ENCODE measurements at regions not wholly inside any gene's neighbourhood (a gene's known extent, or its start where the extent isn't known, plus 50 kb on each side); places are given as distances from the start of the nearest gene placed in this dataset.

DNA sequence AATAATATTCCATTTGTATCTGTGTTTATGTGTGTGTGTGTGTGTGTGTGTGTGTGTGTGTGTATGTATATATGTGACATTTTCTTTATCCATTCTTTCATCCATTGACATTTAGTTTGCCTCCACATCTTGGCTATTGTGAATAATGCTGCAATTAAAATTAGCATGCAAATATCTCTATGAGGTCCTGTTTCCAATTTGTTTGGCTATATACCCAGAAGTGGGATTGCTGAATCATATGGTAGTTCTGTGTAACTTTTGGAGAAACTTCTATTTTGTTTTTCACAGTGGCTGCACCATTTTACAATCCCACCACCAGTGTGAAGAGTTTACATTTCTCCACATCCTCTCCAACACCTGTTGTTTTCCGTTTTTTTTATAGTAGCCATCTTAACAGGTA, 53.1 kb downstream of the CH25H start:
- Mint-ChIP-seq H3K9me3 (ENCODE audit: low read depth) (peaks cover 1% of the 10 kb centered on the region), H3K27me3 (peaks cover 30% of the 10 kb centered on the region), H3K4me3 (no peak overlapping the region), H3K4me1 (peaks cover 9% of the 10 kb centered on the region), H3K36me3 (peaks cover 3% of the 10 kb centered on the region), H3K27ac (no peak overlapping the region)
- no peak for ATAC-seq
- no peak for DNase-seq
- CTCF ChIA-PET, result no interaction called here

- Mint-ChIP-seq H3K27ac (no peak overlapping the region), H3K36me3 (peaks cover 8% of the 10 kb centered on the region), H3K27me3 (peaks cover 27% of the 10 kb centered on the region), H3K4me1 (peaks cover 2% of the 10 kb centered on the region), H3K9me3 (ENCODE audit: low read depth) (peaks cover 10% of the 10 kb centered on the region), H3K4me3 (no peak overlapping the region)
- CTCF ChIA-PET, result no interaction called here
- DNase-seq (no peak), ATAC-seq (no peak)
These were observed 54.0 kb downstream of the CH25H start for GRCh38 chr10:89153116-89153515.

- no peak for ATAC-seq
- Mint-ChIP-seq H3K4me1 (peaks cover 2% of the 10 kb centered on the region), H3K36me3 (peaks cover 9% of the 10 kb centered on the region), H3K27ac (no peak overlapping the region), H3K27me3 (peaks cover 26% of the 10 kb centered on the region), H3K4me3 (no peak overlapping the region), H3K9me3 (ENCODE audit: low read depth) (peaks cover 10% of the 10 kb centered on the region)
- DNase-seq, result no peak
- CTCF ChIA-PET, result interaction anchor here (1.4 kb wide), 1 partner anchor 12 kb away, joined by 4 read pairs; no protein-coding TSS in a partner anchor
These were observed 55.3 kb downstream of the CH25H start for GRCh38 chr10:89151857-89152256.

- Mint-ChIP-seq H3K9me3 (ENCODE audit: low read depth) (peaks cover 10% of the 10 kb centered on the region), H3K4me1 (peaks cover 16% of the 10 kb centered on the region), H3K27ac (no peak overlapping the region), H3K36me3 (peaks cover 8% of the 10 kb centered on the region), H3K27me3 (peaks cover 3% of the 10 kb centered on the region), H3K4me3 (no peak overlapping the region)
- DNase-seq (no peak), ATAC-seq (no peak)
- CTCF ChIA-PET, result no interaction called here
These were observed 59.1 kb downstream of the CH25H start for GRCh38 chr10:89148061-89148460.

DNA sequence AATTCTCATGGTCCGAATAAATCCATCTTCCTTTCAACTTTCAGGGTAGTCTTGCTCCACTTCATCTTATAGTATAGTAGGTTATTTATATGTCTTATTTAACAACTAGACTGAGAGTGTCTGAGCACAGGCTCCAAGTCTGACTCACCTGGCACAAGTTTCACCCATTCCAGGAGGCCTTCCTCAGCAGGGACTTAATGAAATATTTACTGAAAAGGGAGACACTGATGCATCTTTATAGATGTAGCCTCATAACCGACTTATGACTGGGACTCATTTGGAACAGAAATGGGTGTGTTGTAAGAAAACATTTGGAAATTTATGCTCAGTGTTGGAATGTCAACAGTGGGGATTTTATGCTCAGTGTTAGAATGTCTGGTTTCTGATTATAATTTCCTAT, 59.9 kb downstream of the CH25H start:
- ATAC-seq, result no peak
- Mint-ChIP-seq H3K36me3 (peaks cover 8% of the 10 kb centered on the region), H3K9me3 (ENCODE audit: low read depth) (peaks cover 10% of the 10 kb centered on the region), H3K27me3 (peaks cover 3% of the 10 kb centered on the region), H3K4me3 (no peak overlapping the region), H3K27ac (no peak overlapping the region), H3K4me1 (peaks cover 20% of the 10 kb centered on the region)
- DNase-seq, result no peak
- CTCF ChIA-PET, result no interaction called here

DNA sequence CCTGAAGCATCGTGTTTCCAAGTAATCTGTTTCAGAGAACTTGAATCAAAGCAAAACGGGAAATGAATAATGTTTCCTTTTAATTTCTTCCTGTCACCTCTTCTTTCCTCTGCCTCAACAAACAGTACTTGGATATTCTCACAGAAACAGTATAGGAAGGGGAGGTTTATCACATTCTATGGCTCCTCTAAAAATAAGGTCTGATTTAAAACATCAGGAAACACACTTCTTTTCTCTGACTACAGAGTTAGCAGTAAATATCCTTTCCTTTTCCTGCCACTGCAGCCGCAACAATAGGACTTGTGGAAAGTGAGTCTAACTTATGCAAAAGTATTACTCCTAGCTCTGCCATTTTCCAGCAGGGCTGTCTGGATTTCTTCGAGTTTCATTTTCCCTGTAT, 62.3 kb downstream of the CH25H start:
- CTCF ChIA-PET, result interaction anchor here (0.5 to 1.4 kb wide), 3 partner anchors 9 to 1996 kb away, joined by 3 read pairs; no protein-coding TSS in a partner anchor

DNA sequence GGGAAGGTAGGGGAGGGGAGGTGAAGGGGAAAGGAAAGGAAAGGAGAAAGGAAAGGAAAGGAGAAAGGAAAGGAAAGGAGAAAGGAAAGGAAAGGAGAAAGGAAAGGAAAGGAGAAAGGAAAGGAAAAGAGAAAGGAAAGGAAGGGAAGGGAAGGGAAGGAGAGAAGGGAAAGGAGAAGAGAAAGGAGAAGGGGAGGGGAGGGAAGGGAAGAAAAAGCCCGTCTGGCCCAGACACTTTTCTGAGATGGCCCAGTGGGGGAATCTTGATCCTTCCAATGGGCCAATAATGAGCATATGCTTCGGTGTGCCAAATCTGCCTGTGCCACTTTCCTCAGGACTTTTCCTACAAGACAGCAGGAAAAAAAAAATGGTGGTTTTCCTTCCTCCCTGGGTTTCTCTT, 64.5 kb downstream of the CH25H start:
- DNase-seq (no peak), ATAC-seq (no peak)
- Mint-ChIP-seq H3K4me3 (no peak overlapping the region), H3K36me3 (peaks cover under 1% of the 10 kb centered on the region), H3K27ac (no peak overlapping the region), H3K27me3 (no peaks in the 10 kb centered on the region), H3K9me3 (ENCODE audit: low read depth) (no peaks in the 10 kb centered on the region), H3K4me1 (peaks cover 24% of the 10 kb centered on the region)
- CTCF ChIA-PET, result no interaction called here

More for the DNA sequence above, 62.3 kb downstream of the CH25H start:
- H3K9me3 Mint-ChIP-seq (ENCODE audit: low read depth), result peaks cover 10% of the 10 kb centered on the region
- ATAC-seq (no peak), DNase-seq (no peak)
- no peak overlapping the region for H3K4me3 Mint-ChIP-seq
- peaks cover 8% of the 10 kb centered on the region for H3K36me3 Mint-ChIP-seq
- H3K4me1 Mint-ChIP-seq, result peaks cover 20% of the 10 kb centered on the region
- no peak overlapping the region for H3K27ac Mint-ChIP-seq
- no peaks in the 10 kb centered on the region for H3K27me3 Mint-ChIP-seq

DNA sequence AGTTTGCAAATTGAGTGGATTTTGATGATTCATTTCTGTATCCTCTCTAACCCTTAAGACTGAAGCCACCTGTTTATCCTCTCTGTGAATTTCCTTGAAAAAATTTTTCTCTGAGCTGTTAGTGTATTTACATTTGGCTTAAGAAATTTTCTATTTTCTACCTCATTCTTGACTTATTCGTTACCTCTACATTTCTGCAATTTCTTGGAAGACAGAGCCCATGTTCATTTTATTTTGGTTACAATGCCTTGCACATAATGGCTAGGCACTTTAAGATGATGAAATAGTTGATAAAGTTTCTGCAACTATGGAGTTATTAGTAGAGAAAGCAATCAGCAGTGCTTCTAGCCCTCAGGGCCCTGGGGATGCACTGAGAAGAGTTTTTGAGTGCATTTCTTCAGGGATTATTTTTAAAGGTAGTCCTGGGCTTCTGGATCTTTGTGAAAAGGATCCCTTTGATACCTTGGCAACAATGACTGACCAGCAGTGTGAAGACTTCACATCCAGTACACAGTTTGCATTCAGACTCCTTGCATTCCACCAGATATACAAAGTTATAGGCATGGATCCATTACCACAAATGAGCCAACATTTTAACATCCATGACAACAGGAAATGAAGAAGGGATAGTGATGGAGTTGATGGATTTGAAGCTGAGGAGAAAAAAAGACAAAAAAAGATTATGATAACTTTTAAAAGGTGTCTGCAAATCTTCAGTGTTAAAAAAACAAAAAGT, 68.2 kb downstream of the CH25H start:
- no peak for ATAC-seq
- H3K4me3 Mint-ChIP-seq, result no peak overlapping the region
- no peaks in the 10 kb centered on the region for H3K27me3 Mint-ChIP-seq
- no peak overlapping the region for H3K27ac Mint-ChIP-seq
- no peaks in the 10 kb centered on the region for H3K36me3 Mint-ChIP-seq
- CTCF ChIA-PET, result no interaction called here
- no peaks in the 10 kb centered on the region for H3K9me3 Mint-ChIP-seq (ENCODE audit: low read depth)
- H3K4me1 Mint-ChIP-seq, result peaks cover 15% of the 10 kb centered on the region
- no peak for DNase-seq

GRCh38 chr10:89134963-89135362, 72.2 kb downstream of the CH25H start:
- Mint-ChIP-seq H3K4me1 (peaks cover 3% of the 10 kb centered on the region), H3K4me3 (no peak overlapping the region), H3K27me3 (peaks cover 9% of the 10 kb centered on the region), H3K27ac (no peak overlapping the region), H3K9me3 (ENCODE audit: low read depth) (no peaks in the 10 kb centered on the region), H3K36me3 (peaks cover 2% of the 10 kb centered on the region)
- CTCF ChIA-PET, result interaction anchor here (0.7 to 1.0 kb wide), 2 partner anchors 10 to 81 kb away, joined by 3 to 4 read pairs; no protein-coding TSS in a partner anchor
- ATAC-seq (no peak), DNase-seq (no peak)

DNA sequence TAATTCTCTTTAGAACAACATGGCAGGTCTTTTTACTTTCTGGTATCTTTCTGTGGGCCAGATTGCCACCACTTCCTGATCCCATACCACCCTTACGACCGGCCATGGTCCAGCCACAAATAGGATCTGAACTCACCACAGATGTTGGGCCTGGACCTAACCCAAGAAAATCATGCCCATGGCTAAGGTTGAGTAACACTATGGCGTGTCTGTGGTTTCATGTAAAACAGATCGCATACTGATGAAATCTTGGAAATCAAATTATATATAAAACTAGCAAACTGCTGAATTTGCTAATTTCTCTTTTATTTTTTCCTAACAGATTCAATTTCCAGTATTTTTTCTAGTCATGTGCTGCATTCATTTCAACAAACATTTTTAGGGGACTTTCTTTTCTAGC, 77.2 kb downstream of the CH25H start:
- Mint-ChIP-seq H3K27ac (no peak overlapping the region), H3K4me1 (no peaks in the 10 kb centered on the region), H3K9me3 (ENCODE audit: low read depth) (no peaks in the 10 kb centered on the region), H3K36me3 (peaks cover 2% of the 10 kb centered on the region), H3K4me3 (no peak overlapping the region), H3K27me3 (peaks cover 22% of the 10 kb centered on the region)
- CTCF ChIA-PET, result no interaction called here
- ATAC-seq (no peak), DNase-seq (no peak)

GRCh38 chr10:89122433-89123051, 84.6 kb downstream of the CH25H start:
- Mint-ChIP-seq H3K4me1 (no peaks in the 10 kb centered on the region), H3K27me3 (peaks cover 27% of the 10 kb centered on the region), H3K36me3 (no peaks in the 10 kb centered on the region), H3K9me3 (ENCODE audit: low read depth) (no peaks in the 10 kb centered on the region), H3K4me3 (no peak overlapping the region), H3K27ac (no peak overlapping the region)
- DNase-seq (no peak), ATAC-seq (no peak)
- CTCF ChIA-PET, result no interaction called here

DNA sequence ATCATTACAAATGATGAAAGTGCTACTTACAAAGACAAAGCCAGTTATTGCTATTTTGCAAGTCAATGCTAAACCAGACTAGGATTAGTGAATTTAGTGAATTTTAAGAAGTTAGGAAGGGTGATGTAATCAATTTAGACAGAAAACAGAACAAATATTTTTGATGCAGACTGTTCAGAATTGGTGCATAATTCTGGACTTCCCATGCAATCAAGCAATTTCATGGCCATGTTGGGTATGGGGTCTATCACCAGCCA, 85.4 kb downstream of the CH25H start:
- Mint-ChIP-seq H3K36me3 (no peaks in the 10 kb centered on the region), H3K27ac (no peak overlapping the region), H3K4me1 (no peaks in the 10 kb centered on the region), H3K9me3 (ENCODE audit: low read depth) (no peaks in the 10 kb centered on the region), H3K27me3 (peaks cover 30% of the 10 kb centered on the region), H3K4me3 (no peak overlapping the region)
- no peak for ATAC-seq
- CTCF ChIA-PET, result no interaction called here
- no peak for DNase-seq

GRCh38 chr10:89120931-89121763, 86.0 kb downstream of the CH25H start:
- Mint-ChIP-seq H3K27me3 (peaks cover 31% of the 10 kb centered on the region), H3K4me3 (no peak overlapping the region), H3K36me3 (no peaks in the 10 kb centered on the region), H3K27ac (no peak overlapping the region), H3K9me3 (ENCODE audit: low read depth) (no peaks in the 10 kb centered on the region), H3K4me1 (no peaks in the 10 kb centered on the region)
- ATAC-seq, result no peak
- DNase-seq, result no peak
- CTCF ChIA-PET, result no interaction called here

DNA sequence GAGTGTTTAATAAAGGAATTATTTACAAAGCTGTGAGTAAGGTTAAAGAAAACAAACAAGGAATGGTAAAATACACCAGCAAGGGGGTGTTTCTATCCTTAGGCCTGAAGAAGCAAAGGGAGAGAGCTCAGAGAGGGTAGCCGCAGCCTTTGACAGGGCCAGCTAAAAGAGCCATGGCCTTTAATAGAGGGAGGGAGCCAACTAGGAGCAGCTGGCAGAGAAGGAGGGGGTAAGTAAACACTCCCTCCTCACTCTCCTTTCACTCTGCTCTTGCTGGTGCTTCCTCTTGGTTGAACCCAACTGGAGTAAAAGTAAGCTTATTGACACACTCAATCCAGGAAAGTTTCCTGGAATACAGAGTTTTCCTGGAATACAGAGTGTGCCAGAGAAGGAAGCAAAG, 87.5 kb downstream of the CH25H start:
- Mint-ChIP-seq H3K9me3 (ENCODE audit: low read depth) (no peaks in the 10 kb centered on the region), H3K27ac (no peak overlapping the region), H3K27me3 (peaks cover 31% of the 10 kb centered on the region), H3K36me3 (no peaks in the 10 kb centered on the region), H3K4me1 (no peaks in the 10 kb centered on the region), H3K4me3 (no peak overlapping the region)
- CTCF ChIA-PET, result interaction anchor here (1.7 kb wide), 1 partner anchor 90 kb away, joined by 5 read pairs; no protein-coding TSS in a partner anchor
- DNase-seq, result no peak
- ATAC-seq, result no peak
